Middle frontal gyrus (tissue), 1 donor: ENCODE measurements at regions not wholly inside any gene's neighbourhood (a gene's known extent, or its start where the extent isn't known, plus 50 kb on each side); places are given as distances from the start of the nearest gene placed in this dataset.

Experiments
- DNase-seq: peaks from one replicate; pipeline ENCODE4 v3.0.0-alpha.2; 2015; ENCODE audit warnings: low spot score; ENCODE audit errors: extremely low spot score

- no peak for DNase-seq
Observed at GRCh38 chr11:134581966-134582769, 170.1 kb upstream of the B3GAT1 start.

GRCh38 chr11:134581121-134581626, 169.1 kb upstream of the B3GAT1 start:
- no peak for DNase-seq

- DNase-seq = no peak
Observed at GRCh38 chr11:134580610-134580975, 168.6 kb upstream of the B3GAT1 start.

- DNase-seq = no peak
Observed at GRCh38 chr11:134579724-134580609, 167.9 kb upstream of the B3GAT1 start.

GRCh38 chr11:134578807-134579723, 167.0 kb upstream of the B3GAT1 start:
- DNase-seq = no peak

- DNase-seq = no peak
Observed at GRCh38 chr11:134577751-134578395, 165.8 kb upstream of the B3GAT1 start.

GRCh38 chr11:134576721-134577171, 164.7 kb upstream of the B3GAT1 start:
- no peak for DNase-seq

- no peak for DNase-seq
Observed at GRCh38 chr11:134576286-134576685, 164.2 kb upstream of the B3GAT1 start.

GRCh38 chr11:134575504-134576230, 163.6 kb upstream of the B3GAT1 start:
- no peak for DNase-seq

- DNase-seq = no peak
Observed at GRCh38 chr11:134574947-134575346, 162.9 kb upstream of the B3GAT1 start.

- DNase-seq = no peak
Observed at GRCh38 chr11:134574425-134574824, 162.4 kb upstream of the B3GAT1 start.

GRCh38 chr11:134573857-134574256, 161.8 kb upstream of the B3GAT1 start:
- DNase-seq = peak; percentile 29

GRCh38 chr11:134572741-134573675, 161.0 kb upstream of the B3GAT1 start:
- DNase-seq = no peak

- DNase-seq = no peak
Observed at GRCh38 chr11:134571301-134571700, 159.3 kb upstream of the B3GAT1 start.

- no peak for DNase-seq
Observed at GRCh38 chr11:134569195-134569594, 157.2 kb upstream of the B3GAT1 start.

- no peak for DNase-seq
Observed at GRCh38 chr11:134566311-134566710, 154.3 kb upstream of the B3GAT1 start.

GRCh38 chr11:134565343-134565891, 153.4 kb upstream of the B3GAT1 start:
- DNase-seq = no peak

- DNase-seq = no peak
Observed at GRCh38 chr11:134564472-134565200, 152.6 kb upstream of the B3GAT1 start.
